GM23248 (cell line): ENCODE measurements at regions not wholly inside any gene's neighbourhood (a gene's known extent, or its start where the extent isn't known, plus 50 kb on each side); places are given as distances from the start of the nearest gene placed in this dataset.

Experiments
- EZH2 ChIP-seq: fragments of 200-600 bp; sonication (generic); IDR thresholded peaks from 2 replicates; pipeline ENCODE4 v1.6.1; 2018; ENCODE audit warnings: antibody characterized with exemption, mild to moderate bottlenecking; ENCODE audit not compliant: insufficient read depth, poor library complexity, severe bottlenecking
- EZH2phosphoT487 ChIP-seq: fragments of 200-600 bp; sonication (generic); IDR thresholded peaks from 2 replicates; pipeline ENCODE4 v1.6.1; 2018; ENCODE audit warnings: antibody characterized with exemption, moderate library complexity, mild to moderate bottlenecking, low read depth; ENCODE audit not compliant: insufficient read depth

DNA sequence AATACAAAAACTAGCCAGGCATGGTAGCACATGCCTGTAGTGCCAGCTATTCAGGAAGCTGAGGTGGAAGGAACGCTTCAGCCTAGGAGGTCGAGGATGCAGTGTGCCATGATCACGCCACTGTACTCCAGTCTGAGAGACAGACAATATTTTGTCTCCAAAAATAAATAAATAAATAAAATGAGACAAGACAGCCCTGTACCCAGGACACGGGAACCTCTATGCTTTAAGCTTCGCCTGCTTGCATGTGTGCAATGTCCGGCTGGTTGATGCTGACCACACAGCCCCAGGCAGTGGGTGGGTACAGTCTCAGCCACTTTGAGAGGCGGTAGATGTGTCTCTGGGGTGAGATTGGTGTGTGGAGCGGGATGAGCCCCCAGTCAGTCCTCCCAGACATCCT, 52.0 kb upstream of the MPEG1 start:
- TF ChIP-seq EZH2phosphoT487 (no peak), EZH2 (no peak)
